Adrenal gland (tissue), 5 donors: ENCODE measurements at regions not wholly inside any gene's neighbourhood (a gene's known extent, or its start where the extent isn't known, plus 50 kb on each side); places are given as distances from the start of the nearest gene placed in this dataset.

ENCODE experiments used
- POLR2A ChIP-seq, 2 donors: fragments of 450-650 bp; IDR thresholded peaks; one replicate each; pipeline ENCODE4 v1.6.1; 2017; ENCODE audit warnings: antibody characterized with exemption in 2 of 2, mild to moderate bottlenecking in 2 of 2, moderate library complexity in 1 of 2
- TF ChIP-seq, protein P1 (sequence below), 6 experiments: fragments of 450-650 bp in 4 of 6; fragments of 200-600 bp in 2 of 6; sonication (generic) in 1 of 6; IDR thresholded peaks; 1 replicate in 5 of 6; 2 replicates in 1 of 6; pipeline versions ENCODE4 v1.5.1 to v1.8.0; 2016 to 2021; ENCODE audit warnings: antibody characterized with exemption in 6 of 6, mild to moderate bottlenecking in 2 of 6, moderate library complexity in 1 of 6
- donor health status: DM: no; HTN: no; CAD: no.

DNA sequence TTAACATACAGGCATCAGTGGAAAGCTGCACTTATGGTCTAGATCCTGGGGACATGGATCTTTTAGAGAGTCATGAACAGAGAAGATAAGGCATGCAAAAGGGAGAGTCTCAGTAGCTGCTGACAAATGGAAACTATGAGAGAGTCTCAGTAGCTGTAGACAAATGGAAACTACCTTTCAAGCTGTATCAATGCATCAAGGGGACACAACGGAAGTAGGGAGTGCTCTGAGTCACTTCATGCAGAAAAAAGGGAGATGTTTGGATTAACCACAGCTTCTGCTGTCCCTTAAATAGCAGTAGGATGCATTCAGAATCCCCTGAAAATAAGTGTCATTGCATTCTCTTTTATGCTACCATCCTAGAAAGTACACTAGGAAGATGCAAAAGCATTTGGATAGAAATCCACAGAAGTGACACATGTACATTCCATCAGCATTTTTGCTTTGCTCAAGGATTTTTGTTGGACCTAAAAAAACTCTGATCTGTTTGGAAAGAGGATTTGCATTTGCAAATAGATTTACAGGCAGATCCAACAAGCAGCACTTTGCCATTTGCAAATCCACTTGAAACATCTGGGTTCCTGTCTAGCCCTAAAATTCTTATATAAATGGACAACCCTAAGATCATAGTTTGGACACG, 227.5 kb upstream of the LMO3 start:
- TF ChIP-seq, protein P1, sequence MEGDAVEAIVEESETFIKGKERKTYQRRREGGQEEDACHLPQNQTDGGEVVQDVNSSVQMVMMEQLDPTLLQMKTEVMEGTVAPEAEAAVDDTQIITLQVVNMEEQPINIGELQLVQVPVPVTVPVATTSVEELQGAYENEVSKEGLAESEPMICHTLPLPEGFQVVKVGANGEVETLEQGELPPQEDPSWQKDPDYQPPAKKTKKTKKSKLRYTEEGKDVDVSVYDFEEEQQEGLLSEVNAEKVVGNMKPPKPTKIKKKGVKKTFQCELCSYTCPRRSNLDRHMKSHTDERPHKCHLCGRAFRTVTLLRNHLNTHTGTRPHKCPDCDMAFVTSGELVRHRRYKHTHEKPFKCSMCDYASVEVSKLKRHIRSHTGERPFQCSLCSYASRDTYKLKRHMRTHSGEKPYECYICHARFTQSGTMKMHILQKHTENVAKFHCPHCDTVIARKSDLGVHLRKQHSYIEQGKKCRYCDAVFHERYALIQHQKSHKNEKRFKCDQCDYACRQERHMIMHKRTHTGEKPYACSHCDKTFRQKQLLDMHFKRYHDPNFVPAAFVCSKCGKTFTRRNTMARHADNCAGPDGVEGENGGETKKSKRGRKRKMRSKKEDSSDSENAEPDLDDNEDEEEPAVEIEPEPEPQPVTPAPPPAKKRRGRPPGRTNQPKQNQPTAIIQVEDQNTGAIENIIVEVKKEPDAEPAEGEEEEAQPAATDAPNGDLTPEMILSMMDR (IDR thresholded peaks at IDR 0.05), result no peak
- no peak for TF ChIP-seq POLR2A (IDR thresholded peaks at IDR 0.05)
